B cell (primary cell): ENCODE measurements at regions not wholly inside any gene's neighbourhood (a gene's known extent, or its start where the extent isn't known, plus 50 kb on each side); places are given as distances from the start of the nearest gene placed in this dataset.

Source experiments
- ATAC-seq: fragments of 200-7000 bp; cut with Tn5 transposase; one replicate; pipeline ENCODE4 v1.10.0; 2021; ENCODE audit warnings: low read depth, mild to moderate bottlenecking, moderate number of reproducible peaks, moderate library complexity
- CTCF ChIA-PET: fragments of 350-600 bp; sonication (Branson Sonifier 250); formaldehyde crosslinking; loops from one replicate; lab custom pipeline; 2021; ENCODE audit warnings: antibody characterized with exemption, inconsistent platforms; lab: Charles Lee
- POLR2A ChIA-PET: fragments of 350-600 bp; sonication (Branson Sonifier 250); formaldehyde crosslinking; loops from one replicate; lab custom pipeline; 2021; ENCODE audit warnings: antibody characterized with exemption; lab: Charles Lee
- DNase-seq: peaks from one replicate; pipeline ENCODE4 v3.0.0; 2013
- H2AFZ ChIP-seq: 2 replicates; pipeline ENCODE4 v1.6.1; 2012; ENCODE audit warnings: mild to moderate bottlenecking, low read depth, low read length; ENCODE audit not compliant: insufficient read depth, poor library complexity, severe bottlenecking
- H3K27ac ChIP-seq, 2 donors: 1 replicate in 1 of 2; 2 replicates in 1 of 2; pipeline ENCODE4 v1.5.1; 2012 to 2013; ENCODE audit warnings: low read length in 2 of 2, mild to moderate bottlenecking in 2 of 2, moderate library complexity in 1 of 2
- H3K27me3 ChIP-seq, 4 experiments: fragments of 200-600 bp in 1 of 4; sonication (generic) in 1 of 4; replicated peaks in 1 of 4; 1 replicate in 2 of 4; 2 replicates in 2 of 4; pipeline versions ENCODE4 v1.6.1 to v1.7.0; 2013 to 2016; ENCODE audit warnings: low read length in 3 of 4, mild to moderate bottlenecking in 2 of 4, mixed read lengths in 1 of 4, moderate library complexity in 1 of 4; ENCODE audit not compliant: insufficient read depth in 4 of 4, control insufficient read depth in 3 of 4; ENCODE audit errors: control extremely low read depth in 1 of 4
- H3K36me3 ChIP-seq, 2 experiments: replicated peaks in 1 of 2; 1 replicate in 1 of 2; 2 replicates in 1 of 2; pipeline versions ENCODE4 v1.6.1 to v1.7.1; 2013; ENCODE audit warnings: low read length in 1 of 2; ENCODE audit not compliant: insufficient read depth in 2 of 2, control insufficient read depth in 1 of 2; ENCODE audit errors: control extremely low read depth in 1 of 2, extremely low read depth in 1 of 2
- H3K4me1 ChIP-seq, 2 donors: fragments of 200-600 bp in 1 of 2; sonication (generic) in 1 of 2; 1 replicate in 1 of 2; 2 replicates in 1 of 2; pipeline versions ENCODE4 v1.5.1 to v1.6.1; 2013 to 2017; ENCODE audit warnings: low read length in 2 of 2; ENCODE audit not compliant: control insufficient read depth in 2 of 2, insufficient read depth in 2 of 2
- H3K4me2 ChIP-seq: replicated peaks from 2 replicates; pipeline ENCODE3; 2012; ENCODE audit warnings: mild to moderate bottlenecking, low read depth, low read length; ENCODE audit not compliant: poor library complexity, severe bottlenecking
- H3K4me3 ChIP-seq, 5 experiments: fragments of 200-600 bp in 1 of 5; sonication (generic) in 1 of 5; 1 replicate in 3 of 5; 2 replicates in 2 of 5; pipeline versions ENCODE4 v1.5.1 to v1.7.0; 2011 to 2016; ENCODE audit warnings: low read length in 4 of 5, mild to moderate bottlenecking in 4 of 5, low read depth in 2 of 5, control low read depth in 1 of 5, moderate library complexity in 1 of 5; ENCODE audit not compliant: insufficient read depth in 1 of 5; ENCODE audit errors: control extremely low read depth in 1 of 5, extremely low read depth in 1 of 5
- H3K79me2 ChIP-seq: fragments of 200-600 bp; sonication (generic); one replicate; pipeline ENCODE4 v1.6.0; 2016; ENCODE audit warnings: low read length; ENCODE audit not compliant: control insufficient read depth, insufficient read depth
- H3K9ac ChIP-seq: fragments of 200-600 bp; sonication (generic); 2 replicates; pipeline ENCODE4 v1.6.1; 2017; ENCODE audit warnings: mild to moderate bottlenecking, low read length, moderate library complexity
- H3K9me3 ChIP-seq, 3 donors: one replicate each; pipeline versions ENCODE4 v1.6.1 to v1.7.1; 2013; ENCODE audit warnings: low read length in 2 of 3; ENCODE audit not compliant: control insufficient read depth in 2 of 3, insufficient read depth in 1 of 3; ENCODE audit errors: control extremely low read depth in 1 of 3
- H4K20me1 ChIP-seq: 2 replicates; pipeline ENCODE4 v1.6.0; 2012; ENCODE audit warnings: mild to moderate bottlenecking, low read length; ENCODE audit not compliant: insufficient read depth, control insufficient read depth, poor library complexity, severe bottlenecking
- H3K27ac Mint-ChIP-seq: one replicate; pipeline ENCODE4 v1.8.0; 2021; ENCODE audit warnings: mixed read lengths
- H3K27me3 Mint-ChIP-seq: one replicate; pipeline ENCODE4 v1.8.0; 2021; ENCODE audit warnings: mixed read lengths
- H3K4me1 Mint-ChIP-seq: one replicate; pipeline ENCODE4 v1.8.0; 2021; ENCODE audit warnings: mixed read lengths
- H3K4me3 Mint-ChIP-seq: one replicate; pipeline ENCODE4 v1.8.0; 2021; ENCODE audit warnings: mixed read lengths
- H3K9me3 Mint-ChIP-seq: one replicate; pipeline ENCODE4 v1.8.0; 2022; ENCODE audit warnings: mixed read lengths; ENCODE audit not compliant: insufficient read depth
- EZH2 ChIP-seq: IDR thresholded peaks from 2 replicates; pipeline ENCODE4 v1.6.1; 2012; ENCODE audit warnings: borderline replicate concordance, low read depth, mild to moderate bottlenecking, moderate library complexity, low read length; ENCODE audit not compliant: insufficient read depth, poor library complexity, severe bottlenecking
- WGBS: methylation state at CpG from one replicate; pipeline ENCODE4 v1.1.5; 2013; ENCODE audit warnings: missing lambda C conversion rate; ENCODE audit not compliant: insufficient coverage; 5-methylcytosine and 5-hydroxymethylcytosine counted together
- intact Hi-C: fragments of 100-400 bp; cut with micrococcal nuclease; formaldehyde crosslinking; loops from one replicate; pipeline ENCODE4 v1.10.0; 2022
- TF ChIP-seq, protein P1 (sequence below): fragments of 200-600 bp; IDR thresholded peaks from one replicate; pipeline ENCODE4 v1.8.0; 2022; ENCODE audit warnings: antibody characterized with exemption, mild to moderate bottlenecking

DNA sequence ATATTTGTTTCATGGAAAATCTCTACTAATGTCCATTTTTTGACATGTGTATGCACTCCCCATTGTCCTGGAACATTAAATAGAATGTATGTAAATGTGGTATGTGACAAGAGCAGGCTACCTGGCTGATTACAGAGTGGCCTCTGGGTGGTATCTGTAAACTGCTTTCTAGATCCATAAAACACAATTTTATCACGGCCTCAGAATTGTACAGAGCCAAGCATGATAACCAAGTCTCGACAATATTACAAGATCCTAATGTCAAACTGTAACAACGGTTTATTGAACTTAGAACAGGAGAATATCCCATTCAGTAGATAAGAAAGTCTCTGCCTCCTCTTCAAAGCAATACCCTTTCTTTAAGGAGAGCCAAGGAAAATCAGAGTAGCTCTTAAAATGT lies 212.4 kb downstream of the PCDH7 start:
- ChIA-PET POLR2A (no interaction called here), CTCF (no interaction called here)
- Mint-ChIP-seq H3K4me1 (no peaks in the 10 kb centered on the region), H3K4me3 (no peak overlapping the region), H3K27ac (no peak overlapping the region), H3K9me3 (peaks cover 2% of the 10 kb centered on the region), H3K27me3 (no peaks in the 10 kb centered on the region)
- Histone ChIP-seq H3K27ac (no peak overlapping the region), H3K4me1 (no peaks in the 10 kb centered on the region), H3K4me2 (no peak overlapping the region), H3K79me2 (no peaks in the 10 kb centered on the region), H4K20me1 (no peaks in the 10 kb centered on the region), H3K9ac (no peak overlapping the region), H3K36me3 (no peaks in the 10 kb centered on the region), H3K27me3 (no peaks in the 10 kb centered on the region), H3K4me3 (no peak overlapping the region), H2AFZ (no peak overlapping the region), H3K9me3 (peaks cover 0 to 3% (median 0%) of the 10 kb centered on the region in 3 donors)
- TF ChIP-seq EZH2, result no peak
- TF ChIP-seq, protein P1, sequence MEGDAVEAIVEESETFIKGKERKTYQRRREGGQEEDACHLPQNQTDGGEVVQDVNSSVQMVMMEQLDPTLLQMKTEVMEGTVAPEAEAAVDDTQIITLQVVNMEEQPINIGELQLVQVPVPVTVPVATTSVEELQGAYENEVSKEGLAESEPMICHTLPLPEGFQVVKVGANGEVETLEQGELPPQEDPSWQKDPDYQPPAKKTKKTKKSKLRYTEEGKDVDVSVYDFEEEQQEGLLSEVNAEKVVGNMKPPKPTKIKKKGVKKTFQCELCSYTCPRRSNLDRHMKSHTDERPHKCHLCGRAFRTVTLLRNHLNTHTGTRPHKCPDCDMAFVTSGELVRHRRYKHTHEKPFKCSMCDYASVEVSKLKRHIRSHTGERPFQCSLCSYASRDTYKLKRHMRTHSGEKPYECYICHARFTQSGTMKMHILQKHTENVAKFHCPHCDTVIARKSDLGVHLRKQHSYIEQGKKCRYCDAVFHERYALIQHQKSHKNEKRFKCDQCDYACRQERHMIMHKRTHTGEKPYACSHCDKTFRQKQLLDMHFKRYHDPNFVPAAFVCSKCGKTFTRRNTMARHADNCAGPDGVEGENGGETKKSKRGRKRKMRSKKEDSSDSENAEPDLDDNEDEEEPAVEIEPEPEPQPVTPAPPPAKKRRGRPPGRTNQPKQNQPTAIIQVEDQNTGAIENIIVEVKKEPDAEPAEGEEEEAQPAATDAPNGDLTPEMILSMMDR, result no peak
- DNase-seq, result no peak
- no peak for ATAC-seq
- intact Hi-C loops, result no loop called here
- WGBS, result no CpG with 5 or more reads among the region's 3 CpGs

DNA sequence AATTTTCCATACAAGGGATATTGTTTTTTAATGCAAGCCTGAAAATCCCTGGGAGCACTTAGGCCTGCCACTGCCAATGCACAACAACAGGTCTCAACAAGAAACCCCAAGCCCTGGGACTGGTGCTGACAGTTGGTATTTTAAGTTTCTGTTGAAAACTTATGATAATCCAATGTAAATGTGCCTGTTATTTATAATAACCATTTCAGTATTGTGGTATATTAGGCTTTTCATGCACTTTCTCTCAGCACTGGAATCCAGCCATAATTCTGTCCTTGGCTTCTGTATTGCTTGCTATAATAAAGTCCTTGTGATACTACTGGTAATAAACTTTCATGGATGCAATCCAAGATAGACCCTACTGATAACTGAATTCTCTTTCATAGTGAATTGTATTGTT lies 218.9 kb downstream of the PCDH7 start:
- H3K4me3 ChIP-seq, result no peak overlapping the region
- H3K4me2 ChIP-seq, result no peak overlapping the region
- intact Hi-C loops, result no loop called here
- H3K79me2 ChIP-seq, result no peaks in the 10 kb centered on the region
- H3K9me3 ChIP-seq, result no peaks in the 10 kb centered on the region
- TF ChIP-seq, protein P1, result no peak
- no peak for TF ChIP-seq EZH2
- ATAC-seq (no peak), DNase-seq (no peak)
- H3K4me1 ChIP-seq, result no peaks in the 10 kb centered on the region
- Mint-ChIP-seq H3K27ac (no peak overlapping the region), H3K4me3 (no peak overlapping the region), H3K9me3 (no peaks in the 10 kb centered on the region), H3K4me1 (no peaks in the 10 kb centered on the region), H3K27me3 (no peaks in the 10 kb centered on the region)
- CTCF ChIA-PET, result no interaction called here
- H3K9ac ChIP-seq, result no peak overlapping the region
- POLR2A ChIA-PET, result no interaction called here
- no peaks in the 10 kb centered on the region for H3K27me3 ChIP-seq
- H4K20me1 ChIP-seq, result no peaks in the 10 kb centered on the region
- H3K36me3 ChIP-seq, result no peaks in the 10 kb centered on the region
- no peak overlapping the region for H2AFZ ChIP-seq
- H3K27ac ChIP-seq, result no peak overlapping the region
